HG03439 (cell line): ENCODE measurements at regions not wholly inside any gene's neighbourhood (a gene's known extent, or its start where the extent isn't known, plus 50 kb on each side); places are given as distances from the start of the nearest gene placed in this dataset.

ENCODE experiments used
- ATAC-seq: cut with Tn5 transposase; IDR thresholded peaks from one replicate; pipeline ENCODE4 v1.9.1; 2021; ENCODE audit warnings: mild to moderate bottlenecking, moderate library complexity; ENCODE audit not compliant: unreplicated experiment

- ATAC-seq, result no peak
Observed at GRCh38 chr6:8527818-8528217, 92.5 kb upstream of the SLC35B3 start.

DNA sequence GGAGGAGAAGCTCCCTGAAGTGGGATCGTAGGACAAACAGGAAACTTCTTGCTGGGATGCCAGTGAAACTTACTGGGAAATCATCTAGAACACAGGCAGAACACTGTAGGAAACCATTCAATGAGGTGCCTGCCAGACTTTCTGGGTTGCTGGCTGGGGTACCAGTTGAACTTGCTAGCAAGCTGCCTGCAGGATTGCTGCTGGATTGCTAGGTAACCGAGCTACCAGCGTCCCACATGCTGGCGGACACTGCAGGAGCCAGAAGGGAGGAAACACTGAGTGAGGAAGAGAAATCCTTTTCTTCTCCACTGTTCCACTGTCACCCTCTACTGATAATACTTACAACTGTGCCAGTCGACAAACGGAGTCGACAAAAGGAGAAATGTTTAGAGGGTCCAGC lies 91.3 kb upstream of the SLC35B3 start:
- no peak for ATAC-seq

- ATAC-seq, result no peak
Observed at GRCh38 chr6:8525370-8525769, 90.0 kb upstream of the SLC35B3 start.

DNA sequence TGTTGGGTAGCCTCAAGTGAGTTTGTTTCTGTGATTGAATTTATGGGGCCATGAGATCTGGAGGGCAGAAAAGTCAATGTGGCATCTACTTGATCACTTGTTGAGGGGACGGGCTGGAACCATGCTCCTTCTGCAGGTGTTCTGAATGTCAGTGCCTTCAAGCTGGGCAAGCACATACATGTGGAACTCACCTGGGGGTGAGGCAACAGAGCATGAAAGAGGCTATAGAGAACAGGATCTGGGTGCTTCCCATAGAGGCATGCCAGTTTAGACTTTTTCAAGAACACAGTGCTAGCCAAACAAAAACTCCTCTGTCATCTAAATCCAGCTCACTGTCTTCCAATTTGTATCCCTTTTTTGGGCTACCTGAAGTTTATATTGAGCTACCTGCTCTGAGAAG lies 77.8 kb upstream of the SLC35B3 start:
- ATAC-seq, result no peak

- no peak for ATAC-seq
Observed at GRCh38 chr6:8507286-8507685, 71.9 kb upstream of the SLC35B3 start.

DNA sequence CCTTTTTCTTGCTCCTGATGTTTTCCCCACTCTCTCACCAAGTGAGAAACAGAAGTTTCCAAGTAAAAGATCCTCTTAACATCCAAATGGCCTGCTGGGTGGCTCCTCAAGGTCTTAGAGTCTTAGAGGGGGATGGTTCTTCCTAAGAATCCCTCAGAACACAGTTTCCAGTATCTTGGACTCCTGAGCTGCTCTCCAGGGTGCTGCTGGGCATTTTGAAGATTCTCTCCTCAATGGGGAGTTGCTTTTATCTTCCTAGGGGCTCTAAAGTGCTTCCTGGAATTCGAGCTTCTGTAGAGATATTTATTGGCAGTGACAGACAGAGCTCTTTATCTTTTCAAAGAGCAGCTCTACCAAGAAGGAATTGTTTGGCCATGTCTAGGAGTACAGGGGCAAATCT lies 70.8 kb upstream of the SLC35B3 start:
- no peak for ATAC-seq

DNA sequence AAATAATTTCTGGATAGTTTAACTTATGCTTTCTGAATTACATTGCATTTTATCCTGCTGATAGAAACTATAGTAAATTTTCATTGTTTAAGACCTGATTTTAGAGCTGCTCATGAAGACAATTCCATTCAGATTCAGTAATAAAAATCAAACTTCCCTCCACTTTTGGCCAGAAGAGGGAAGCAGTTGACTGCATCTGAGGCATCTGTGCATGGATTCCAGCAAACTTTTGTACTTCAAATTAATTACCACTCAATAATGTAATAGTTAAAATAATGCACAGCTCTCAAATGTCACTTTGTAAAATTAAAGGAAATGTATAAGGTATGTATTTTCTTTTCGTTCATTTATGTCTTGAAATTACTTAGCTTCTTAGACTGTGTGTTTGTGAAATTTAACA lies 64.2 kb upstream of the SLC35B3 start:
- no peak for ATAC-seq

GRCh38 chr6:8494730-8495129 lies 59.4 kb upstream of the SLC35B3 start:
- ATAC-seq, result no peak

GRCh38 chr6:8492536-8493133 lies 57.3 kb upstream of the SLC35B3 start:
- no peak for ATAC-seq
